Neural progenitor cell (in vitro differentiated cells): ENCODE measurements at regions not wholly inside any gene's neighbourhood (a gene's known extent, or its start where the extent isn't known, plus 50 kb on each side); places are given as distances from the start of the nearest gene placed in this dataset.

Experiments used
- CTCF ChIP-seq: fragments of 200-600 bp; sonication (generic); IDR thresholded peaks from 2 replicates; pipeline ENCODE4 v1.5.1; 2017; ENCODE audit warnings: antibody characterized with exemption, mild to moderate bottlenecking
- EZH2 ChIP-seq: fragments of 200-600 bp; sonication (generic); IDR thresholded peaks from 2 replicates; pipeline ENCODE4 v1.6.1; 2017; ENCODE audit warnings: antibody characterized with exemption, mild to moderate bottlenecking, moderate library complexity
- EZH2phosphoT487 ChIP-seq: fragments of 200-600 bp; sonication (generic); IDR thresholded peaks from 2 replicates; pipeline ENCODE4 v1.6.1; 2017; ENCODE audit warnings: antibody characterized with exemption

- TF ChIP-seq CTCF (no peak), EZH2phosphoT487 (no peak), EZH2 (no peak)
Measured at GRCh38 chr4:127560755-127561154, 72.0 kb upstream of the INTU start.
